G401 (cell line): ENCODE measurements at regions not wholly inside any gene's neighbourhood (a gene's known extent, or its start where the extent isn't known, plus 50 kb on each side); places are given as distances from the start of the nearest gene placed in this dataset.
"Not testable (repeated sequence)": the region's sequence is repeated elsewhere in the genome, so short reads cannot be mapped to it uniquely, and the experiment has no call there.

Experiments
- DNase-seq: peaks from one replicate; pipeline ENCODE4 v3.0.0-alpha.2; 2015; ENCODE audit warnings: low spot score
- in situ Hi-C: cut with HindIII; loops from 2 replicates; pipeline ENCODE4 v1.10.0; 2016; ENCODE audit warnings: low sequenced_read_pairs, mixed read lengths

DNA sequence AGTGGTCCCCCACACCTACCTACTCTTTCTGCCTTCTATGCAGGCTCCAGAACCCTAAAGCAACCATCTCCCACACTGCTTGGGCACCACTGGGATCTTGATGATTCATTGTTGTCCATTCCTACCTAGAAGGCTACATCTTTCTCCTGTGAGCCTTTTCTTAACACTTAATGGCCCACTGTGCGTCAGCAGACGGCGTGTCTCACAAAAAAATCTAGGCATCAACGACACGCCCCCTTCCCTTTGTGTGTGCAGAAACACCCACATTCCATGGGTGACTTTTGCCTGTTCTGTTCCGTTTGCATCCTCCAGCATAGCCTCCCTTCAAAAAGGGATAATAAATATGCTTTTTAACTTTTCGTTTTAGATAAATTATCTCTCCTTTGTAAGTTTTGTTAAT, 99.7 kb upstream of the CYRIA start:
- in situ Hi-C loops, result no loop called here
- no peak for DNase-seq

DNA sequence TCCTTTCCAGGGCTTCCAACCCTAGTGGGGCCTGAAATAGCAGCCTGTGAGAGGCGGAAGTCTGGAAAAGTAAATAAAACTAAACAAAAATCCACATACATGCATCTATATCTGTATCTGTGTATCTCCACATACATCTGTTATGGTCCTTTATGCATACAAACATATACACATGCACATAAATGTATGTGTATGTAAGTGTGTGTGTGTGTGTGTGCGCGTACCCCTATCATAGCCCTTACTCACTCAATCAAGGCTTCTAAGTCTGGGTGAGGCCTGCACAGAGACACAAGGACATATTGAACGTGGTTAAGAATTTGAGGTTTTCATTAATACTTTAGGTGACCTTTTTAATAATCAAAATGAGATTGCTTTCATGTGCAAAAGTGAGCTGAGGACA, 98.9 kb upstream of the CYRIA start:
- in situ Hi-C loops, result no loop called here
- no peak for DNase-seq

DNA sequence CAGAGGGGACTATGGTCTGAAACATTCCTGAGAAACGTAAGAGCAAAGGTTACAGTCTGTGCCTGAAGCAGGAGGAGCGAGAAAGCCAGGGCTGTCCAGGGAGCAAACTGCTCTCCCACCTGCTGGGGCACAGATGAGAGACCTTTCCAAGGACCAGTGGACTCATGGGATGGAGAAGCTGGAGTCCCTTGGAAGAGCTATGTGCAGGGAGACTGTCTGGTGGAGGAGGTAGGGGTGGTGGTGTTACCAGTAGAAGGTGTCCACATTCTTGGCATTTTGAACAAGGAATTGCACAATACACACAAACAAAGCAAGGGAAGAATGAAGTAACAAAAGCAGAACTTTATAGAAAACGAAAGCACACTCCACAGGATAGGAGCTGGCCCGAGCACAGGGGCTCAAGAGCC, 97.9 kb upstream of the CYRIA start:
- in situ Hi-C loops, result no loop called here

DNA sequence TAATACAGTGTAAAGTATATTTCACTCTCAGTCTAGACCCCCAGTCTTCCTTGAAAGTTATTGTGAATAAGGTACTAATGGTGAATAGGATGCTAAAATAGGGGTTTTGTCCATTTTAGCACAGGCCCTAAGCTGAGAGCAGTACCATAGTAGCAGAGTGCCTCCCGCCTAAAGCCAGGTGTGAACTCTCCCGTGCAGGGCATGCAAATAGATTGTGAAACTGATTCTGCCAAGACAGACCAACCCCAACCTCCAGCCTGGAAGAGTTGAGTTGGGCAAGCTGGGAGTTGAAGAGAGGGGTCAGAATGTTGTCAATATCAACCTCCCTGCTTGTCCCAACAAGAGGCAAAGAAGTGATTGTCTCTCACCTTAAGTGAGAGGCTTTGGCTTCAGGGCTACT, 97.4 kb upstream of the CYRIA start:
- no peak for DNase-seq
- in situ Hi-C loops, result no loop called here

More for the DNA sequence above, 97.9 kb upstream of the CYRIA start:
- no peak for DNase-seq

DNA sequence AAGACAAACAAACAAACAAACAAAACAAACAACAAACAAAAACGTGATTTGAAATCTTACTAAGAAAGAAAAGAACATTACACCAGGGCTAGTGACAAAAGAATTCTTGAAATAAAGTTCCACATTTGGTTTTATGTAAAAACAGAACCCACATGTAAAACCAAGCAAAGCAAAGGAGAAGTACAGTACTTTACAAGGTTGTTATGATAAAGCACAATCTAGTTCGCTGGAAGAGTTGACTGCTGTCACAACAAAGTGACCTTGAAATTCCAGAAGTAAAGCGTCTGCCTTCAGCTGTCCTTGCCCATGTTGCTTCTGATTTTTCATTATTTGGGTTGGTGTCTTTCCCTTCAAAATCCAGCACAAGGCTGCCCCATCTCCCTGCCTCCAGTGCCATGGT, 94.8 kb upstream of the CYRIA start:
- in situ Hi-C loops, result no loop called here

DNA sequence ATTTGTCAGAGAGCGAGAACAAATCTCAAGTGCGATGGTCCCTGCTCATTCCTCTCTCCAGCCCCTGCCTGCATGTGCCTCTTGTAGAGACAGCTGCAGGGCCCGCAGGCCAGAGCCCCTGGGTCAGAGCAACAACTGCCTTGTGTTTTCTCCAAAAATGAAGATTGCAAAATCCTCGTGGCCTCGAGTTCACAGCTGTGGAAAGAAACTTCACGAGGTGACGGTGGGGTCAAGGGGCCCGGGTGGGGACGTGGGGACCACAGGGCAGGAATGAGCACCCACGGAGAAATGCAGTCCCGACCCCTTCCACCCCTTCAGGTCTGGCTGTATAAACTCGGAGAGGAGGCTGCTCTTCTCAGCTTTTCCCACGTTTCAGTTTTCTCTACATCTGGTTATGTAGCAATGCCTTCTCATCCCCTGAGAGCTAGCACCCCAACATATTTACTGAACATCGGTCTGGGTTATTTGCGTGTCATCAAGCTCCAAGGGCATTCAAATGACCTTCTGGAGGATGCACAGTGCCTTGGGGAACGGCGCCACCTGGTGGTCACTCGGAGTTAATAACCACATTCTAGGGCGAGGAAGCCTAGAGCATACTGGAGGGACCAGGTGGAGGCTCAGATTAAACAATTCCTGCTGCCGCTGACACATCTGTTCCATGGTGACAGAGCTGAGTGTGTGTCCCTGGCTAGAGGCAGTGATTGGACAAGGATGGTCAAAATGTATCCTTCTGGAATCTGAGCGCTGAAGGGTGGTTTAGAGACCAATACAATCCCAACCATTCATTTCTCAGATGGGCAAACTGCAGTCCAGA, 91.4 kb upstream of the CYRIA start:
- peak; percentile 80 for DNase-seq
- in situ Hi-C loops, result no loop called here

More for the DNA sequence above, 94.8 kb upstream of the CYRIA start:
- DNase-seq, result no peak

DNA sequence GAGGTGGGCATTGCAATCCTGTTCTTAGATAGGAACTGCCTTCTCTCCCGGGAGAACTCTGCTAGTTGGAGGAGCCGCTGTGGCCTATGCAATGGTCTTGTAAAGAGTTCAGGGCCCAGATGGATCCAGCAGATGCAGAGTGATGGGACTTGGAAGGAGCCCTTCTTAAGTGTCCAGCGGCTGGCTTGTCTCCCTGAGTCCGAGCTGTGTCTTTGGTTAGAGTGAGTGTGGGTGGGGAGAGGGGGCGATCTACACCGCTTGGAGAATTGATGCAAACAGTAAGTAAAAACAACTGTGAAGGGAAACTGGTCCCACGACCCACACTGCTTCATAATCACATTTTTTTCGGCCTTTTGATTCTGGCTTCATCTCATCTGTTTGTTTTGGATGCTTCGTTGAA, 89.8 kb upstream of the CYRIA start:
- in situ Hi-C loops, result no loop called here
- DNase-seq, result no peak

DNA sequence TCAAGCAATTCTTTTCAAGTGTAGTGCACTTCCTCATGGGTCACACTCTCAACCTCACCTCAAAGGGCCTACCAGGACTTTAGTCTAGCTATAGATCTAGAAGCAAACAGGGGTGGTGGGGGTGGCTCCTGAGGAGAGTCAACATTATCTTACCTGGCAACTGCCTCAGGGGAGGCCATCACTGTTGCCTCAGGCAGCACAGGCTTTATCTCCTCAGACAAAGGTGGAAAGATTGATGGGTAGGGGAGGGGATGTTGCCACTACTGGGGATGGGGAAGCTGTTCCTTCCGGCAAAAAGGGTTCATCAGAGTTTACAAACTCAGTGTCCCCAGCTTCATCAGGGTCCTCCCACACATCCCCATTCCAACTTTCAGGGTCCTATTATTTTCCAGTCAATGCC, 87.4 kb upstream of the CYRIA start:
- DNase-seq, in situ Hi-C loops: not testable (repeated sequence)

DNA sequence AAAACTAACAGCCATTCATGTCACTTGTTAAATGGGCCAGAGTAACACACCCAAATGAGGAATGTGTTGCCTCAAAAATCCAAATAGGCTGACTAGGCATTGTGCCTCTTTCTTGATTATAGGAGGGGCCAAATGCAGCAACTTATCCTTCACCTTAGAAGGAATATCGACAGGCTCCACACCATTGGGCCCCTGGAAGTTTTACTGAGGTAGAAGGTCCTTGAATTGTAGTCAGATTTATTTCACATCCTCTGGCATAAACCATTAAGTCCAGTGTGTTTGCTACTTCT, 85.2 kb upstream of the CYRIA start:
- DNase-seq, in situ Hi-C loops: not testable (repeated sequence)

DNA sequence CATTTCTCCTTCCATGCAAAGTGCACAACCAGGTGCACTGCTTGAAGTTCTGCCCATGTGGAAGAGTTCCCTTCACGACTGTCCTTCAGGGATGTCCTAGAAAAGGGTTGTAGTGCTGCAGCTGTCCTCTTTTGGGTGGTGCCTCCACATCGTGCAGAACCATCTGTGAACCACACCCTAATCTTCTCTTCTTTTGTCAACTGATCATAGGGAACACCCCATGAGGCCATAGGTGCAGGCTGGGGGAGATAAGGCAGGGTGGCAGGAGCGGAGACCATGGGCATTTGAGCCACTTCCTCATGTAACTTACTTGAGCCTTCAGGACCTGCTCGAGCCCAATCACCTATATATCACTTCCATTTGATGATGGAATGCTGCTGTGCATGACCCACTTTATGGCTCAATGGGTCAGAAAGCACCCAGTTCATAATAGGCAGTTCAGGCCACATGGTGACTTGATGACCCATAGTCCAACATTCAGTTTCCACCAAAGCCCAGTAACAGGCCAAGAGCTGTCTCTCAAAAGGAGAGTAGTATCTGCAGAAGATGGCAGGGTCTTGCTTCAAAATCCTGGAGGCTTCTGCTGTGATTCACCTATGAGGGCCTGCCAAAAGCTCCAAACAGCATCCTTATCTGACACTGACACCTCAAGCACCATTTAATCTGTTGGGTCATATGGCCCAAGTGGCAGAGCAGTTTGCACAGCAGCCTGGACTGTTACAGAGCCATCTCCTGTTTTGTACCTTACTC, 84.7 kb upstream of the CYRIA start:
- in situ Hi-C loops, result no loop called here
- no peak for DNase-seq

DNA sequence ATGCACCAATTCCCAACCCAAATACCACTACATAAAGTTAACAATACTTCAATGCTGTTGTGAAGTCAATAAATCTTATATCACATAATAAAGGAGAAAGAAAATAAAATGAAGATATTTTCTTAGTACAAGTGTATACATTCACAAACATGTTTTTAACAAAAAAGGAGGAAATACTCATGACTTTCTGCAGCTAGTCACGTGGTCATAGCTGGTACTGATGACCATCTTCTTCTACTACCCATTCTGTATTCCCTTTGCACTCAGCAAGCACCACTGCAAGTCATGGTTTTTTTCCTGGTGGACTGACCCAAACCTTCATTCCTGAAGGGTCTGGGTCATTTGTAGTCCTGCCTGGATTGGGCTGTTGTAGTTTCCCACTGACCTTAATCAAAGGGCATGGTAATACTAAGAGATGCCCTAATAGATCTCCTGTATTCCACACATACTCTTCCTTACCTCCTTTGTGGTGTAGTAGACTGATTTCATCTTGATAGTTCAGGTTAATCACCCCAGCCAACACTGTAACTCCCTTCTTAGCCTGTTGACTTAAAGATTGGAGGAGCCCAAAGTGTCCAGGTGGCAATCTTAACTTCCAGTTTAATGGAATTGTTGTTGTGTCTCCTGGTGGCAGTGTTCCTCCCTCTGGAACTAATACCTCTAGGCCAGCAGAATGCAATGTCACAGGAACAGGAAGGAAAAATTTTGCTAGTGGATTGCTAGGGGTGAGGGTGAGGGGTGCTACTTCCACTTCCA, 83.1 kb upstream of the CYRIA start:
- DNase-seq, in situ Hi-C loops: not testable (repeated sequence)

DNA sequence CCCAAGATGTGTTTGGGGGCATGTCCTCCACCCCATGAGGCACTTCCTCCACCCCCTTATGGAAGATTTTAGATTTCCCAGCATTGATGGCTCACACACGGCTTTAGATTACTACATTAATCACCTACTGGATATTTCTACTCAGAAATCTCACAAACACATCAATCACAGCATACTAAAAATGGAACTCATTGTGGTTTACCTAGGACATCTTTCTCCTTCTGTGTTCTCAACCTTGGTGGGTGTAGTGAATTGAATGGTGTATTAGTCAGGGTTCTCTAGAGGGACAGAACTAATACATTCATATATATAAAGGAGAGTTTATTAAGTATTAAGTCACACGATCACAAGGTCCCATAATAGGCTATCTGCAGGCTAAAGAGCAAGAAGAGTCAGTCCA, 82.1 kb upstream of the CYRIA start:
- no peak for DNase-seq
- in situ Hi-C loops, result no loop called here

DNA sequence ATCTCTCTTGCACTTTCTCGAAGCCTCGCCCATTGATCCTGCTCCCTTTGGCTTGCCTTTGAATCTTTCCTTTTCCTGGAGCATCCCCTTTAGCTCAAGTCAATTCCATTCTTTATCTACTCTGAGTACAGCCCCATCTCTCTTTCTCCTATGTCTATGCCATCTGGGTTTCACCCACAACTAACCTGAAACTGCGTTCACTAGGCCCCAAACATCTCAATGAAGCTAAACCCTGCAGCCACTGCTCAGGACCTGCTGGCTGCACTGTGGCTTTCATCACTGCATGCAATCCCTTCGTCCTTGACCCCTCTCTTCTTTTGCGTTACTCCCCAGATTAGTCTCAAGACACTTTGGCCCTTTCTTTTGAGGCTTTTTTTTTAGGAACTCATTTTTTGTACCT, 81.6 kb upstream of the CYRIA start:
- no peak for DNase-seq
- in situ Hi-C loops, result no loop called here

DNA sequence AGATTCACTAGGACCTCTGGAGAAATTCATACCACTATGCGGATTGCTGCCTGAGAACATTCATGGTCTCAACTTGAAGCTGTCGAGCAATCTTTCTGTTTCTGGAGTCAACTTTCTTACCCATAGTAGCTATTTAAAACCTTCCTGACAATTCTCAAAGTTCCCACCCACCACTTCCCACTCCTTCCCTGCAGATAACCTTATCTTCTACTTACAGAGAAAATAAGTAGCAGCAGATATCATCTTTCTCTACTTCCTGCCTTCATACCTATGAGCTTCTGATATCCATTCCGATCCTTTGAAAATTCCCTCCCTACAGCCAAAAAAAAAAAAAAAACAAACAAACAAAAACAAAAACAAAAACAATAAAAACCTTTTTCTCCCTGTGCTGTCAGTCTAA, 81.2 kb upstream of the CYRIA start:
- no peak for DNase-seq
- in situ Hi-C loops, result no loop called here

DNA sequence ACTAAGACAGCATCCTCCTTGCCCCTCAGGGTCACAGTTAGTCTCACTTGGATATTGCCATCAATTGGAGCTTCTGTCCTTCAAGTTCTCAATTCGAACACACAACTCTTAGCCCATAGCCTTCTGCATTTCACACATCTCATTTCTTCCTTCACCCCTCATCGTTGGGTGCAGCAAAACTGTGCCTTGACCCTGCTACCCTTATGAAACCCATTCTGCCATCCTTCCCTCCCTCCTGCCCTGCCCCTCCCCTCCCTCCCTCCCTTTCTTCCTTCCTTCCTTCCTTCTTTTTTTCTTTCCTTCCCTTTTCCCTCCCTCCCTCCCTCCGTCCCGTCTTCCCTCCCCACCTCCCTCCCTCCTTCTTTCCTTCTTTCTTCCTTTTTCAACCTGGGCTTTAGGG, 80.7 kb upstream of the CYRIA start:
- in situ Hi-C loops, result no loop called here
- DNase-seq, result no peak

DNA sequence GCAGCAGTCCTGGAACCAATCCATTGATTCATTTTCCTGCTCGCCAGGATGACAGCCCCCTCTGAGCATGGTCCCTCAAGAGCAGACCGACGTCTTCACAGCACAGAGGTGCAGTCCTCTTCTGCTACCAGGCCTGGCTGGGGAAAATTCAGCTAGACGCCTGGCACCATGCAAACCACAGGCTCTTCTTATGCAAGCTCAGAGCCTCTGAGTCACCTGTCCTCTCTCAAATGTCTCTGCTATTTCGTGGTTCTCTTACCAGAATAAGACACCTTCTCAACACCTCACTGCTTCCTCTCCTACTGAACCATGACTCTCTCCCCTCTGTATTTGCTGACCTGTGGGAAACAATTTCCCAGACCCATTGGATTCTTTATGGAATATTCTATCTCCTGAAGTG, 79.8 kb upstream of the CYRIA start:
- in situ Hi-C loops, result no loop called here
- DNase-seq, result no peak

DNA sequence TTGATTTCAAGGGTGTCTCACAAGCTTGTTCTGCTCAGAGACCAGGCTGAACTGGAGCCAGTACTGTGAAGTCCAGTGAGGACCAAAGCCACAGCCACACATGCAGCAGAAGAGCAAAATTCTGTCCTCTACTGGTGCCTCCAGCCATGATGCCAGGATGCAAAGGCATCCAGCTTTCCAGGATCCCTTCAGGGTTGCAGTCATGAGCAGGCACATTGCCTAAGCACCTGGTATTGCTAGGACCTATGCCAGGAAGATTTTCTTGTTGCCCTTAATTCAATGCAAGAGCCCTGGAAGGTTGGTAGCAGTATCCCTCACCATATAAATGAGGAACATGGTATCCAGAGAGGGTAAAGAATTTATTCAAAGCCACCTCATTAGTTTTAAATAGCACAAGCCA, 78.9 kb upstream of the CYRIA start:
- DNase-seq, result peak; percentile 67
- in situ Hi-C loops, result no loop called here

DNA sequence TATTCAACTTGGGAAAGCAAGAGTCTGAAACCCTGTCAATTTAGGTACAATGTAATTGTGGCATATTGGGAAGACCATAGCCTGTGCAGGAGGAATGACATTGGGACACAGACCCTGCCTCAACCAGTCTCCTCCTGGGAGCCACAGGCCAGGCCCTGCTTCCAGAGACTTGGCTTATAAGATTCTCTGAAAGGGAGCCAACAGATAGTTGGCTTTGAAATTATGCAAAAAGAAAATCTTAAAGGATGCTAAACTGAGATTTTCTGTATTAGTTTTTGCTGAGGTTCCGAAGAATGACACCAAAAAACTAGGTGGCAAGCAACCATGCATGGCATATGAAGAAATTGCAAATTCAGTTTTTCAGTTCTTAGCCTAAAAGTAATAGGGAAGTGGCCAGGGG, 76.4 kb upstream of the CYRIA start:
- in situ Hi-C loops, result no loop called here
- no peak for DNase-seq

DNA sequence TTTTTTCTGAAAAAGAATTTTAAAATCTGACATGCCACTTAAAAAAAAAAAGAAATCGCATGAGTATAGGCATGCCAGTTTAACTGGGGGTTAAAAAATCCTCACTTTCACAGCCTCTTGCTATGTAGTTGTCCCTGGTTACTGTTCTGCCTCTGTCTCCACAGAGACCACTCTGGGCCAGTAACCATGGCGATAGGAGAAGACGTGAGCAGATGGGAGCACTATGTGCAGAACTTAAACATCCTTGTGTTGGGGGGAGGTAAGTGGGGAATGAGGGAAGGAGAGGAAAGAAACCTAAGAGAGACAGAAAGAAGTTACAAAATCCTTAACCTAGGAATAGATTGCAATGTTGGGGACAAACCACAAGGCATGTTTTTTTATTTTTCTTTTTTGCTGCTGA, 75.9 kb upstream of the CYRIA start:
- DNase-seq, result no peak
- in situ Hi-C loops, result no loop called here
